HPDE6-E6E7 (cell line): ENCODE measurements at regions not wholly inside any gene's neighbourhood (a gene's known extent, or its start where the extent isn't known, plus 50 kb on each side); places are given as distances from the start of the nearest gene placed in this dataset.
A peak's percentile ranks its signal among the peaks of the same experiment; 100 is the strongest.
"Not testable (repeated sequence)": the region's sequence is repeated elsewhere in the genome, so short reads cannot be mapped to it uniquely, and the experiment has no call there.

Experiments used
- DNase-seq: peaks from one replicate; pipeline ENCODE4 v3.0.0; 2011; ENCODE audit warnings: missing footprints; ENCODE audit errors: extremely low spot score

DNA sequence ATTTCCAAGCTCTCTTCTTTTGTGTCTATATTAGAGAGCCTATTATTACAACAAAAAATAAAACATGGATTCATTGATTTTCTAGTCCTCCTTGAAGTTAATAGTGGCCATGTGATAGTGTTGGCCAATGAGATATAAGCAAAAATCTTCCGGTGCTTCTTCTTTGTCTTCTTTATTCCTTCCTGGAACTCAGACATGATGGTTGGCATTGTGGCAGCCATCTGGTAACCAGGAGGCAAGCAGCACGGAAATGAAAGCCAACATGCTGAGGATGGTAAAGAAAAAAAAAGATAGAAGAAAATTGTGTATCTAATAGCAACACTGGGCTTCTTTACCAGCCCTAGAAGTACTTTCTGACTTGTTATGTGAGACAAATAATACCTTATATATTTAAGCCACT is 50.8 kb upstream of the SEL1L start:
- DNase-seq = no peak

DNA sequence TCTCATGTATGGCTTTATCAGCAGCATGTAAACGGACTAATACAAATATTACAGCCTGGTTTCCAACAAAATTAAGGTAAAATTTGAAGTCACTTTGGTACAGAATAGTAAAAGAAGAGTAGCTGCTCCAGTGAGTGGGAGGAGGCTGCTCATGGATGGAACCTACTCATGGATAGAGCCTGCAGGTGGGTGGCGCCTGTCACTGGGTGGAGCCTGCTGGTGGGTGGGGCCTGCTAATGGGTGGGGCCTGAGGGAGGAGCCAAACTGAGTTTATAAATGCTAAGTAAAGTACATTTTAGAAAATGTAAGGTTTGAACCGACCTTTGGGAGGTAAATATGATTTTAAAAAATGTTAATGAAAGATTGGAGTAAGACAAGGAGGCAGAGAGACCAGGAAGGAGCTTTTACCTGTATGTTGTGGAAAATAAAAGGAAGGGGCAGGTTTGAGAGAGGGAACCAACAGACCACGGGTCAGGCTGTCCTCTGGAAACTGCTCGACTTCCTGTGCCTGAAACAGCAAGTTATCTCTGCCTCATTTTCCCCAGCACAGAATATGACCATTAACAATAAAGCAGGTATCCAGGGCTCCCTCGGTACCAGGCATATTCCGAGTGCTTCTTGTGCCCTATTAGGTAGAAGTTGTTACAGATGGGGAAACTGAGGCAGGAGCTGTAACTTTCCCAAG is 55.9 kb upstream of the SEL1L start:
- DNase-seq = no peak

DNA sequence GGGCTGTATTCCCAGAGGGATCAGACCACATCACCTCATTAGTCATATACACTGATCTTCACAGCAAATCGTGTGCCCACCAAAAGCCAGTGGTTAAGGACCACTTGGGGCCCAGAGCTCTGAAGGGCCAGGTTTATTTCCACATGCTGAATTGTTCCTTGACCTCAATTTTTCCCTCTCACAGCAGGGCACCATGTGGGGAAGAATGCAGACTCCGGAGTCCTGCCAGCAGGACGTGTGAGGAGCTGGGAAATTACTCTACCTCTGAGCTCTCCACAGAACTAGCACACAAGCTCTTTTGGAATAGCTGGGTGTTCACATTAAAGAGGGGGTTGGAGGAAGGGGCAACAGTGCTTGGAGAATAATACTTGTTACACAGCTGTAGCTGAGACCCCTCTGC is 57.6 kb upstream of the SEL1L start:
- DNase-seq = no peak

DNA sequence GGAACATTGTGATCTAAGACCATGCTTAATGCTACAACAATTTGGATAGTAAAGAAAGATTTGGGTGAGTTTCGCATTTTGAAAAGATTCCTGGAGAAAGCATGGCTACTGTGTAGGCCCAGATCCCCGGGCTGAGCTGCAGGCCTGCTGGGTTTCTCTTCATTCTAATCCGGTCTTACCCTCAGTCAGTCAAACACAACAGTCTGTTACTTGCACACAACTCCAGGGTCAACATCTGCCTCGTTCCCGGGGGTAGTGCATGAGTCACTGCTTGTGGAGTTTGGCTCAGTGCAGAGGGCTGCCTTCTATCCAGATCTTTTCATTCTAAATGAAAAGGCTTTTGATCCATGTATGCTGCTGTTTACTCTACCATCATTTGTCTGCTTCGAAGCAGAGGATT is 60.4 kb upstream of the SEL1L start:
- DNase-seq = no peak

DNA sequence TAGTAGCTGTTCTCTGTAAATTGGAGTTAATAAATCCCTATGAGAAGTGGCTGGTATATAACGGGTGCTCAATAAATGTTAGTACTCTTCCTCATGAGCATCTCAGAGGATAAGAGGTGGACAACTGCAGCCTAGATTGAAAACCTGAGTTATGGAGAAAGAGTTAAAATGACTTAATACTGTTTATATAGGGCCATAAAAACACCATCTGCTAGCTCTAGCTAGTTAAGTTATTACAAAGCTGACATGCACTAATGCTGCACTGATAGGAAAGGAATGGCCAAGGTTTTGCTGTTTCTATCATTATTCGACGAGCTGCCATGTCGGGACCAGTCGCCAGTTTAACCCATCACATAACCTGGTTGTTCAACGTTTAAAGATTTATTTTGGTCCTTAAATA is 72.0 kb upstream of the SEL1L start:
- DNase-seq = no peak

DNA sequence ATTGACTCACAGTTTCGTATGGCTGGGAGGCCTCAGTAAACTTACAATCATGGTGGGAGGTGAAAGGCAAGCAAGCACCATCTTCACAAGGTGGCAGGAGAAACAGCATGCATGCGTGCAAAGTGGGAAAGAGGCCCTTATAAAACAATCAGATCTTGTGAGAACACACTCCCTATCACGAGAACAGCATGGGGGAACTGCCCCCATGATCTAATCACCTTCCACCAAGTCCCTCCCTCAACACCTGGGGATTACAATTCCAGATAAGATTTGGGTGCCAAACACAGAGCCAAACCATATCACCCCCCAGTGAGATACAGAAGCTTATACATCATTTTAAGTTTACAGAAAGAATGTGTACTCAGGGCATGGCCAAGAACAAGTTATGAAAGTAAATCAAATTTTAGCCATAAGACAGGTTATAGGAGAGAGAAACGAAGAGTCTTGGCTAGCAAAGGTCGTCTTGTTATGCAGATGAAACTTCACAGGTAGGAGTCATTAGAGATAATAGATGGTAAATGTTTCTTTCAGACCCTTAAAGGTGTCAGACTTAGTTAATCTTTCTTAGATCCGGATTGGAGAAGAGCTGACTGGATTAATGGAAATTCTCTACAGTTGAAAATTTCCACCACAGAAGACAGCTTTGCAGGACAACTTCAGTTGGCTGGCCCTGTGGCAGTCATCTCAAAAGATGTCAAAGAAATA is 79.8 kb upstream of the SEL1L start:
- no peak for DNase-seq

DNA sequence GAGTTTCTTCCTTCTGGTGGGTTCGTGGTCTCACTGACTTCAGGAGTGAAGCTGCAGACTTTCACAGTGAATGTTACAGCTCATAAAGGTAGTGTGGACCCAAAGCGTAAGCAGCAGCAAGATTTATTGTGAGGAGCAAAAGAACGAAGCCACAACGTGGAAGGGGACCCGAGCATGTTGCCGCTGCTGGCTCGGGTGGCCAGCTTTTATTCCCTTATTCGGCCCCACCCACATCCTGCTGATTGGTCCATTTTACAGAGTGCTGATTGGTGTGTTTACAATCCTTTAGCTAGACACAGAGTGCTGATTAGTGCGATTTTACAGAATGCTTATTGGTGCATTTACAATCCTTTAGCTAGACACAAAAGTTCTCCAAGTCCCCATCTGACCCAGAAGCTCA is 80.6 kb upstream of the SEL1L start:
- DNase-seq = not testable (repeated sequence)

DNA sequence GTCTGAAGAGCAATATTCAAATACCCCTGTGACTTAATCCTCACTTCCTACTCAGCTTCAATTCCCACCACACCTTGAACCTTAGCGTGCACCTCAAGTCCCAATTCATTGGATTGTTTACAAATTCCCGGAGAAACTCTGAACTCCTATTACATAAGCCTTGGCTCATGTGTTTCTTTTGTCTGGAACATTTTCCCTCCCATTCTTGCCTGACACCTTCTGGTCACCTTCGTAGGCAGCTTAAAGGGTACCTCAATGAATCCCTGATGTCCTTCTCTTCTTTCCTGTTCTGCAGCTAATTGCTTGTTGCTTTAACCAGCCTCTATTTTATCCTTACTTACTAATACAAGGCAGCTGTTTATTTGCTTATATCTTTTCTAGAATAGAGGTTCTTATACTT is 85.0 kb upstream of the SEL1L start:
- no peak for DNase-seq

DNA sequence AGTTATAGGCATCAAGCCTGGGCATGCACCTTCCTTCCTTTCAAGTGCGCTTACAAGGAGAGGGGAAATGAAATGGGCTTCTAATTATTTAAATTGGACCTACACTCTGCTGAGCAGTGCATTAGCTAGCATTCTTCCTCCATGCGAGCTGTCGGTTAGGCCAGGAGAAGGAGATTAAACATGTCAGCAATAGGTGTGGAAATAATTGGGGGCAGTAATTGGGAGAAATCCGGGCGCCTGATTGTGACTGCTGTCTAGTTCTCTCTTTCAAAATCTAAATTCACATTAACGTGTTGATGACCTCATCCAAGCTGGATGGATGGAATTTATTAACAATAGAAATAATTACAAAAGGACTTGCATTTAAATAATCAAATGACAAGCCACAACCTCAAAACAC is 86.2 kb upstream of the SEL1L start:
- DNase-seq = no peak

DNA sequence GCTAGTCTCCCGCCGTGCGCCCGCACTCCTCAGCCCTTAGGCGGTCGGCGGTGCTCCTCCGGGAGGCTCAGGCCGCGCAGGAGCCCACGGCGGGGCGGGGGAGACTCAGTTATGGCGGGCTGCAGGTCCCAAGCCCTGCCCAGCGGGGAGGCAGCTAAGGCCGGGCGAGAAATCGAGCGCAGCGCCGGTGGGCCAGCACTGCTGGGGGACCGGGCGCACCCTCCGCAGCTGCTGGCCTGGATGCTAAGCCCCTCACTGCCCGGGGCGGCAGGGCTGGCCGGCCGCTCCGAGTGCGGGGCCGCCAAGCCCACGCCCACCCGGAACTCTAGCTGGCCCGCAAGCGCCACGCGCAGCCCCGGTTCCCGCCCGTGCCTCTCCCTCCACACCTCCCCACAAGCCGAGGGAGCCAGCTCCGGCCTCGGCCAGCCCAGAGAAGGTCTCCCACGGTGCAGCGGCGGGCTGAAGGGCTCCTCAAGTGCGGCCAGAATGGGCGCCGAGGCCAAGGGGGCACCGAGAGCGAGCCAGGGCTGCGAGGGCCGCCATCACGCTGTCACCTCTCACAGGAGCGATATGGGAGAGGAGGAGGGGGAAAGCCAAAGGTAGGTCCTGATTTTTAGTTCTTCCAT is 90.2 kb upstream of the SEL1L start:
- DNase-seq = not testable (repeated sequence)

DNA sequence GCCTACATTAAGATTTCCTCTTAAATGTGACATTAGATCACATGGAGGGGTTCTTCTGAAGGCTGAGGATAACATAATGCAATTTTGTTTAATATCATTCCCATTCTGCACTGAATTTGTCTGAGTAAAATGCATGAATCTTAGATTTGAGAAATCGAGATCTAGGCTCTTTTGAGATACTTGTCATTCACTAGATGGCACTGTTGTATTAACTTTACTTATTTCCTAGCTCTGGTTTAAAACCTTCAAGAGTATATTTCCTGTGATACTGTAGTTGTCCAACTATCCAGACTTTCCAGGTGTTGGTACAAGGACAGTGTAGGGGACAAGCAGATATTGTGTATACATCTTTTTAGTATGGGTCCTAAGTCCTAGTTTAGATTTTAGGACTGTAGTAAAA is 91.7 kb upstream of the SEL1L start:
- peak; percentile 5 for DNase-seq

DNA sequence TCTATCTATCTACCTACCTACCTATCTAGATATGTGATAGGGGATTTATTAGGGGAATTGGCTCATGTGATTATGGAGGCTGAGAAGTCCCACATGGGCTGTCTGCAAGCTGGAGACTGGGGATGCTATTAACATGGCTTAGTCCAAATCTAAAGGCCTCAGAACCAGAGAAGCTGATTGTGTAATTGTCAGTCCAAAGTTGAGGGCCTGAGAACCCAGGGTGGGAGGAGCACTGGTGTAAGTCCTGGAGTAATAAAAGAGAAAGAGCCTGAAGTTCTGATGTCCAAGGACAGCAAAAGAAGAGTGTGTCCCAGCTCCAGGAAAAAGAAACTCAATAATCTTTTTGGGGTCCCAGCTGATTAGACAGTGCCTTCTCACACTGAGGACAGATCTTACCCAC is 98.5 kb upstream of the SEL1L start:
- no peak for DNase-seq

DNA sequence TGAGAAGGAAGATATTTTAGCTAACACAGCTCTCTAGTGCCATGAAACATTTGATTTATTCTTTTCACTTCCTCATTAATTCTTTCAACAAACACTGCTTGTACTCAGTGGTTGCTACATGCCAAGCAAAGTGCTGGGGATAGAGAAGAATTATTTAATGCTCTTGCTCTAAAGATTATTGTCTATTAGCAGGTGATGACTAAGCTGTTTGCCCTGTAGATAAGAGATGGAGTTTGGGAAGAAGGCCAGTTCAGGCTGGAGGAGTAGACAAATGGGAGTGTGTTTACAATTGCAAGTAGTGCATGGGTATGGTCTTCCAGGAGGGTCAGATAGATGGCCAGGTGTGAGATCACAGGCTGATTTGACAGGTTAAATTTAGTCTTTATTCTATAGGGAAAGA is 99.8 kb upstream of the SEL1L start:
- DNase-seq = no peak

DNA sequence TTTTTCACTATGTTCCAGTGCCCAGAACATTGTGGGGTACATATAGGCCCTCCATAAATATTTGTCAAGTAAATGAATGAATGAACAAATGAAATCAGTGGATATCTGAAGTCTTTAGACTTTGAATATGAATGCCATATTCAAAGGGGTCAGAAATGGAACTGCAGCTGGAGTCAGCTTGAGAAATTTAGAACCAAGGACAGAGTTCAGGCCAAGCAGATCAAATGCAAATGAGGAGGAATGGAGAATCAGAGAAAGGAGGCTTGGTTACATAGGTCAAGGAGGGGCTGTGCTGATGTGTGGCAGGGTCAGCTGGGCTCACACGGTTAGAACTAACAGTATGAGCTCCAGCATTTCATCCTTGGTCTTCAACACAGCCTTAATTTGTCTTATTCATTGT is 104.0 kb upstream of the SEL1L start:
- no peak for DNase-seq

DNA sequence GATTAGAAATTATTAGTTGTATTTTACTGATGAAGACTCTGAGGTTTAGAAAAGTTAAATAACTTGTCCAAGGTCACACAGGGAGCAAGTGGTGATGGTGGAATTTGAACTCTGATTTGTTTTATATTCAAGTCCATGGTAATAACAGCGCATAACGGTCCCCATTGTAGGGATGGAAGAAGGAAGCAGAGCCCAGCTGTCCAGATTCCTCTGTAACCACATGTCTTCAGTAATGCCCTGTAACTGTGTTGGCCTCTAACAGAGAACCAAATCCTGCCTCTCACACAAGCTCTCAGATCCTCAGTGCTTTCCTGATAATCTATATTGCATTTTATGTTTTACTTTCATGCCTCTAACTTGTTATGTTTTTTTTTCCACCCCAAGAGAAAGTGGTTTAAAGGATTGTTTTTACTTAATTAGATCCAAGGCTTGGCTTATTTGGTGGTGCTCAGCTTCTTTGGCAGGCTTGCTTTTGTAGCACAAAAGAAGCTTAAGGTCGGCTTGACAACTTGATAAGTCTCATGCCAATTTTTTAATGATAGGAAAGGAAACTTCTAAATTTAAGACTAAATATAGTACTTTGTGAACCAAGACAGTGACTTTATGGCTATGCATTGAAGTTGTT is 105.1 kb upstream of the SEL1L start:
- no peak for DNase-seq

DNA sequence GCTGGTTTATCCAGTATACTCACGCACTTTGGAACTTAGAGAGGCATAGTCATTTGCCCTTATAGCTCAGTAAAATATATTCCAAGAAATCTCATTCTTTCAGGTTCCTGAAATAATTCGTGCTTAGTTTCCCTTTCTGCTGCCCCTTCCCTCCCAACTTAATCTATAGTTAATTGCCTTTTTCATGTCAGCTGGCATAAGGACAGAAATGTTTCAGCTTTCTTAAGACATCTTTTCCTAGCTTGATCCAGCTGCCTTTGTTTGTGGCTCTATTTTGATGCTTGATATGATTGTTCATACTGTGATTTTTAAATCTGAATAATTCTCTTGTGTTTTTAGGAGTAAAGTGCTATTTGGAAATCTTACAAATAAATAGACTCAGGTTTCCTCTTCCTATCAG is 120.0 kb upstream of the SEL1L start:
- no peak for DNase-seq

DNA sequence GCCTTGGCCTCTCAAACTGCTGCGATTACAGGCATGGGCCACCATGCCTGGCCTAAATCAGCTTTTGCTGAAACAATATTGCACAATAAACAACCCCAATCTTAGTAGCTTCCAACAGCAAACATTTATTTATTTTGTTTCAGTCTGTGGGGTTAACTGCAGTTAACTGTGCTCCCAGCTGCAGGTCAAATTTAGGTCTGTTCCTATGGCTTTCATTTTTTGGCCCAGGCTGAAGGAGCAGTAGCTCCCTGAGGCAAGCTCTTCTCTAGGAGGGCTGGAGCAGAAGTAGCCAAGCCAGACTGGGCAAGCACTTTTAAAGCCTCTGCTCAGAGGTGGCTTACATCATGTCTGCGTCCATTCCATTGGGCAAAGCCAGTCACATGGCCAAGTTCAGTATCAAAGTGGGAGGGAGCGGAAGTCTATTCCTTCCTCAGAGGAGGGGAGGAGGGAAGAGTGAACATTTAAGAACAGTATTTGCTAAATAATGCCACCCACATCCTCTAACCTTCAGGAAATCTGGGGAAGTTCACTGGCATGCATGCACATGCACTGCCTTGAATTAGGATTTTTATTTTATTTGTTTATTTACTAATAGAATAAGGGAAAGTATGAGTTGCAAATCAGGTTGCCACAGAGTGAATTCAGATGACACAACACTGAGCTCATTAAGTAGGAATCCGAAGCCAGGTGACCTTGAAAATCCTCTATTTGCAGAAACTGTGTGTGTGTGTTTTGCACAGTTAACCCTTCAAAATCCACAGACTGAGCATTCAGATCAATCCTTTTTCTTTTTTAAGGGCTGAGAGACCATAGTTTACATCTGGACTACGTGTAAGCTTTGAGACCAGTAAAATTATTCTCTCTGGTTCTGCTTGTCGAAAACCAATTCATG is 122.0 kb upstream of the SEL1L start:
- DNase-seq = no peak

DNA sequence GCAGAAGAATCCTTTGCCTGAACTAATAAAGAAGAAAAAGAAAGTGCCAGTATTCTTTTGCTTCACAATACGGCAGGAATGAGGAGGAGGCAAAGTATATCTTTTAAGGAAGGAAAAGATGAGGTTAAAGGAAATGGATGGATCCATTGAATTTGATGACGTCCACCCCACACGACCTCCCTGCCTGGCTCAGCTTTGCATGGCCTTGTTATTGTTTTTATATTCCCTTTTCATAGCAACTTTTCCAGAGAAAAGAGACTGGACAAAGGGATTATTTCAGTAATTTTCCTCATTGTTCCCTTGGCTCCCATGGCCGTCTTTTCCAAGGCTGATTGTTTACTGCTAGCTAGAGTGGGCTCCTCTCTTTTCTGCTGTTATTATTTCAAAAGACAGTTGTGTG is 123.2 kb upstream of the SEL1L start:
- DNase-seq = no peak

DNA sequence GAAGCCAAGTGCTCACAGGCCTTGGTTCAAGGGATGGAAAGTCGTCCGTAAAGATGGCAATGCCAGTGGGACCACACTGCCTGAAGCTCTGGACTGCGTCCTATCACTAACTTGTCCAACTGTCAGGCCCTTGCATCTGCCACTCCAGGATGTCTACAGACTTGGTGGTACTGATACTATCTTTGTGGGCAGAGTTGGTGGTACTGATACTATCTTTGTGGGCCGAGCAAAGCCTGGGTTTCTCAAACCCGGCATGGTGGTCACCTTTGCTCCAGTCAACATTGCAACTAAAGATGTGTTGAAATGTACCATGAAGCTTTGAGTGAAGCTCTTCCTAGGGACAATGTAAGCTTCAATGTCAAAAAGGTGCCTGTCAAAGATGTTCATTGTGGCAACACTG is 128.4 kb upstream of the SEL1L start:
- DNase-seq = no peak

DNA sequence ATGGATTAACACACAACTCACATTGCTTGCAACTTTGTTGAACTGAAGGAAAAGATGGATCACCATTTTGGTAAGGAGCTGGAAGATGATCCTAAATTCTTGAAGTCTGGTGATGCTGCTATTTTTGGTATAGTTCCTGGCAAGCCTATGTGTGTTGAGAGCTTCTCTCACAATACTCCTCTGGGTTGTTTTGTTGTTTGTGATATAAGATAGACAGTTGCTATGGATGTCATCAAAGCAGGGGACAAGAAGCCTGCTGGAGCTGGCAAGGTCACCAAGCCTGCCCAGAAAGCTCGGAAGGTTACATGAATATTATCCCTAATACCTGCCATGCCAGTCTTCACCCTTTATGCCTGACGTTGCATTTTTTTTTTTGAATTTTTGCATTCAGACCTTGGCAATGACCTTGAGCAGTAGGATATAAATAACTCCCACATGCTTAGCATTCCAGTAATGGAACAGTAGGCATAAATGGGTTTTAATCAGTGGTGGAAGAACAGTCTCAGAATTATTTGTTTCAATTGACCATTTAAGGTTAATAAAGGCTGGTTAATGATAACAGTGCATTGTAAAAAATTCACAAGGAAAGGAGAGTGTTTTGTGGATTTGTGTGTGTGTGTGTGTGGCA is 129.0 kb upstream of the SEL1L start:
- no peak for DNase-seq

DNA sequence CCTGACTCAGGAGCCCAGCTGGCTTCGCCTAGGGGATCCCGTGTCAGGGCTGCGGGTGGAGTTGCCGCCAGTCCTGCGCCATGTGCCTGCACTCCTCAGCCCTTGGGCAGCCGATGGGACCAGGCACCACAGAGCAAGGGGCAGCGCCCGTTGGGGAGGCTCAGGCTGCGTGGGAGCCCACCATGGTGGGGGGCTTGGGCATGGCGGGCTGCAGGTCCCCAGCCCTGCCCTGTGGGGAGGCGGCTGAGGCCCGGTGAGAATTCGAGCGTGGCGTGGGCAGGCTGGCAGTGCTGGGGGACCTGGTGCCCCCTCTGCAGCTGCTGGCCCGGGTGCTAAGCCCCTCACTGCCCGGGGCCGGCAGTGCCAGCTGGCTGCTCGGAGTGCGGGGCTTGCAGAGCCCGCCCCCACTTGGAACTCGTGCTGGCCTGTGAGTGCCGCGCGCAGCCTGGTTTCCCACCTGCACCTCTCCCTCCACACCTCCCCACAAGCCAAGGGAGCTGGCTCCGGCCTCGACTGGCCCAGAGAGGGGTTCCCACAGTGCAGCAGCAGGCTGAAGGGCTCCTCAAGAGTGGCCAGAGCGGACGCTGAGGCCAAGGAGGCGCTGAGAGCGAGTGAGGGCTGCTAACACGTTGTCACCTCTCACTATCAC is 135.1 kb upstream of the SEL1L start:
- no peak for DNase-seq
